GM18868 (cell line): ENCODE measurements at regions not wholly inside any gene's neighbourhood (a gene's known extent, or its start where the extent isn't known, plus 50 kb on each side); places are given as distances from the start of the nearest gene placed in this dataset.

Experiments
- ATAC-seq: cut with Tn5 transposase; IDR thresholded peaks from one replicate; pipeline ENCODE4 v1.9.1; 2021; ENCODE audit warnings: mild to moderate bottlenecking, moderate library complexity; ENCODE audit not compliant: unreplicated experiment

DNA sequence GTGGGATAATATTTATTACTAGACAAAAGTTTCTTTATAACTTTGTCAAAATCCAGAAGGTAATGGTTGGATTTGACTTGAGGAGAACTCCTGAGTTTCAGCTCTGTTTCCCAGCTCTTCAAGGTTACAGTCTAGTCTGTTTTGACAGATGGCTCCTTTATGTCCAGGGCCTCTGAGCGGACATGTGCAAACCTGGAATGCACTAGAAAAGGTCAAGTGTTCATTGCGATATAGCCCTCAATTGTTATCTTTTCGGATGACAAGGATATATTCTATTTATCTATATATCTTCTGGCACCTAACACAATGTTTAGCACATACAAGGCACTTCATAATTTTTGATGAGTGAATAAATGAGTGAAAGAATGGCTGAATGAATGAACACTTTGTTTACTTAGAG lies 513.2 kb upstream of the GOLIM4 start:
- no peak for ATAC-seq

DNA sequence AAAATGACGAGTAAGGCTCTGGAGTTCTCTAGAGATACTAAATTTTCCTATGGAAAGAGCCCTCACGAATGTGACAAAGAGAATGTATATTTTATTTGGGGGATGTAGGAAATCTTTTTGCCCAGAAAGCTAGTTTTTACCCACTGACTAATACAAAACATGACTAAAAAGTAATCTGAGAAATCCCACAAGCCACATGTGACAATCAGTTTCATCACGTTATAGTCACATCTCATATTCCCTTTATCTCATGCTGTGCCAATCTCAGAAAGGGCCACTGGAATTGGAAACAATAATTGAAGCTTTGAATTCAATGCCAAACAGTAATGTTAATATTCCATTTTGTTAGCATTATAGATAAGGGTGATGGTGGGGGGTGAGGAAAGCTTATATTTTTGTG lies 509.0 kb upstream of the GOLIM4 start:
- ATAC-seq, result peak; percentile 67

DNA sequence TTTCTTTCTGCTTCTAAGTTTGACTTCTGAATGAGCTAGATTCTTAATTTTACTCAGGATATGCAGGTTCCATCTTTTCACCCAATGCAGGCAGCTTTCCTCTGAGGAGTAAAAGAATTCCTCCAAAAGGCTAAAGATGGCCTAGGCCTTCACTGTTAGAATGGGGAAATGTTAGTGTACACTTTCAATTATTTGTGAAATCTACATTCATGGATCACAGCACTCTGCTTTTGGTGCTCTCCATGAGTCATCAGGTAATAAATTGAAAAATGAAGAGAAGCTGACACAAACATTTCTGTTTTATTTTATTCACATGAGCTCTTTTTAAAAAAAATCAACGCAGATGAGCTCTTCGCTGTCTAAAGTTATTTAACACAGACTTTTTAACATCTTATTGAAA lies 502.5 kb upstream of the GOLIM4 start:
- ATAC-seq, result no peak

DNA sequence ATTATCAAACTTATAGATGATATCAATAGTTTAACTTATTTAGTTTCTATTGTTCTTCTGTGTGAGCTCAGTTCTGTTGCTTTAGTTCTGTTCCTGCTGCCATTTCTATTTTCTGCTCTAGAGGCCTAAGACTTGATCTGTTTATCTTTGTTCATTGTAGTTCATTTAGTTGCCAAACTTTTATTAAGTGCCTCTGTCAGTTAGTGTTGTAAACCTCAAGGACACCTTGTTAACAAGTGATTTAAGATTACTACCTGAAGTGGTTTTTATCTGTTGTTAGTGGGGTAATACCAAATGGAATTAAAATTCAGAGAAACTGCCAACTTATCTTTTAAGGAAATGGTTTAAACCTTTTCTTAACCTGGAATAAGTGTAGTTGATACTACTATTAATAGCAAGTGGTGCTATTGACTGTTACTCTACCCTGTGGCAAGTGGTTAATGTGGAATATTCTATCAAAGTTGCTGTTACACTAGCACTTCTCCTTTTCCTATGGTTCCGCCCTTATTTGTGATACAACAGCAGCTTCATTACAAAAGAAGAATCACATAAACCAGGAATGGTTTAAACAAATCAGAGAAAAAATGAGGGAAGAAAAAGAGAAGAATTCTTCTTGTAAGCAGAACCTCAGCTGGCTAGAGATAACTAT lies 500.6 kb upstream of the GOLIM4 start:
- ATAC-seq, result no peak

DNA sequence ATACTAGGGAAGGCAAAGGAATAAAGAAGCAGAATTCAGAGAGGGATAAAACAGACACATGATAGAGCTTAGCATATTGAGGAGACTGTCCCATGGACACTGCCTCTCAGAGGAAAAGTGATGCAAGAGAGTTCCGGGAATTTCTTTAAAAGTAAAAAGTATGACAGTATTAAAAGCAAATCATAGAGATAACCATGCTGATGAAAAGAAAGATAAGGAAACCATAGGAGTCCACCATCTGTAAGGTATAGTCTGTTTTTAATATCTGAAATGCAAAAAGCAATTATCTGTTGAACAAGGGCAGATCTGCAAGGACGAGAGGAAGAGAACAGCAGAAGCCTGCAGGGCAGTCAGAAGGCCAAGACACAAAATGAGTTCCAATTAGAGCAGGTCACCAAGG lies 495.9 kb upstream of the GOLIM4 start:
- no peak for ATAC-seq

DNA sequence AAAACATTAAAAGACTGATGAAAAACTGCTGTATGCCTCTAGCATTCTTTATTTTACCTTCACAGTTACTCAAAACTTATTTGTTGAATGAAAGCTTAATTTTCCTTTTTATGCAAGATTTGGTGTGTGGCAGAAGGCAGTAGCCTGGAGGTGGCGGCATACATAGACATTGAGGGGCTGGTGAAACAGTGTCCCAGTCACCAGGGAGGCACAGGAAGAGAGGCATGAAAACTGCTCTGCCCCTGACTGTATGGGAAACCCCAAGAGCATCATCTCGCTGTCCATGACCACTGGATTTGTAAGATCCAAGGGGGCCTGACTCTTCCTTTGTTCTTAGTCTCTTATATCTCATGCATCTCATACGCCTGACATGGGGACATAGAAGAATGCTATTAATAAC lies 493.7 kb upstream of the GOLIM4 start:
- ATAC-seq, result no peak

DNA sequence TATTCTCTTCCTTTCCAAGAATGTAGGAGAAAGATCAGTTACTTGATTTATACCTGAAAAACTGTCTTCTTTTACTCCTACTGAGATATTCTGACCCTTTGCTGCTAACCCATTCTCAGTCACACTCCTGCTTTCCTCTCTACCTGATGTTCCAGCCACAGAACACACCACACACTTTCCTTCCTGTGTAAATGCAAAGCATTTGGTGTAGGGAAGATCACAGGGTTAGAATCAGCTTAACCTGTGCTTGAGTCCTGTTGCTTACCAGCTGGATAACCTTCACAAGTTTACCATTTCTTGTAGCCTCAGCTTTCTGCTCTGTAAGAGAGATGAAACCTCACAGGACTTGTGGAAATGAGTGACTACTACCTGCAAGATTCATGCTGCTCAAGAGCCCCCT lies 489.8 kb upstream of the GOLIM4 start:
- no peak for ATAC-seq

DNA sequence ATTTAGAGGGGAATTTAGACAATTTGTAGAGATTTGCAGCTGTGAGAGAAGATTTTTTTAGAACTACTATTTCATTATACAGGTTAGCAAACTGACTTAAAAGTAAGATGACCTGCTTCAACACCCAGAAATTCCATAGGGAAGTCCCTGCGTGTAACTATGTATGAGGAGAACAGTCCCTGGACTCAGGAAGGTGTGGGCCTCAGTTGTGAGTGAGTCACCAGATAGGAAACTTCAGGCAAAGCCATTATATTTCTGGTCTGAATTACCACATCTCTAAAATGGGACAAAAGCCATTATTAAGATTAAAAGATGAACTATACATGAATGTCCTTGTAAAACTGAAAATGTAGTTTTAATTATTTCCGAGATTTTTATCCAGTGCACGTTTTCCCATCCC lies 488.3 kb upstream of the GOLIM4 start:
- ATAC-seq, result no peak

DNA sequence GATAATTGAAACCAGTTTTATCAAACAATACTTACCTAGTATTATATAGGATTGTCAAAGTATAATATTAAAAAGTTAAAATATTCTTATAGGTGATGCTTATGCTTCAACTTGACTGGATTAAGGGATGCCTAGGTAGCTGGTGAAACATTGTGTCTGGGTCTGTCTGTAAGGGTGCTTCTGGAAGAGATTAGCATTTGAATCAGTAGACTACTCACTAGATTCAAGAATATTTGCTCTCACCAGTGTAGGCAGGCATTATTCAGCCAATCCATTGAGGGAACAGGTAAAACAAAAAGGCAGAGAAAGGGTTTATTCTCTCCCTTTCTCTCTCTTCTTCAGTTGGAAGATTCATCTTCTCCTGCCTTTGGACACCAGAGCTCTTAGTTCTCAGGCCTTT lies 486.8 kb upstream of the GOLIM4 start:
- ATAC-seq, result no peak

DNA sequence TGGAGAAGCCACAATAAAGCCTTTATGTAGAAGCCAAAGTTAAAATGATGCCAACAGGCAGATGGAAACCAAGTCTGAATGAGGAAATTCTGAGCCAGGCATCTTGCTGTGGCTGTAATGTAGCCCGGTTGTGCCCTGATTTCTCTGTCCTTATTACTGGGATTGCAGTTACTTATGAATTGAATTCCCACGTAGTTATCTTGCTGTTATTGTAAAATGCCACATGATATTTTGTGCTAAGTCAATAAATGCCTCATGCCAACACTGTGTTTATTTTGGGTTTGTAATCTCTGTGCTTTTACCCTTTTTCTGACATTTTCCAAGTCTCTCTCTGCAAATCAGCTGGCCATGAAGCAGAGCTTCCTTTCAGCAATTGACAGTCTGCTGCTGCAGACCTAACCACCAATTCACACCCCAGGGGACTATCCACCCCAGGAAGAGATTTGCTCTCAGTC lies 486.1 kb upstream of the GOLIM4 start:
- ATAC-seq, result peak; percentile 77

DNA sequence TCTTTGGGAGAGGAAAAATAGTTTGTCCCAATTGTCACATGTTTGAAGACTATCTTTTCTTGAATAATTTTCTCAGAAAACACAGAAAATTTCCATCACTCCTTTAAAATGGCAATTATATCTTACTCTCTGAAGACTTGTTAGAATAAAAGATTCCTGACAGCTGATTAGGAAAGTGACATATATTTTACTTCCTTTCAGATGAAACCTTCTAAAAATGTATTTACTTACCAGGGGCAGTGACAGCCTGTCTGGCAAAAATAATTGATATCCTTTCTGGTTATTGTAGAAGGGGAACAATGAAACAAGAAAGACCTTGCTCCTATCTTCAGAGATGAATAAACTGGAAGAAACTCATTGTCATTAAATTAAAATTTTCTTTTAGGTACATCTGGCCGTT lies 483.3 kb upstream of the GOLIM4 start:
- ATAC-seq, result no peak

DNA sequence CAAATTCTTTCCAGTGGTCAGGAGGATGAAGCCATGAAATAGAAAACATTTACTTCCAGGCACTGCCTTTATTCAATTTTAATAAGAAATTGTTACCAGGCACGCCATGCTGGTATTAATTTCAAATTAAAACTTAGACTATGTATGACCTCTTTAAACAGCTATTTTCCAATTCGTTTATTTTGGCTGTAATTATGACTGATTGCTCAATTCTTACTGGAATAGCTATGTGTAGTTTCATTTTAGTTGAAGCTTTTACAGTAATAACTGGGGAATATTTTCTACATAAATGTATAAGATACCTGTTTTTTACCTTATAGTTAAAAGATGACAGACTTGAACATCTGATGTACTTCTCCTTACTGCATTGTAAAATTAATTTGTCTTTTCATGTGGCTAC lies 480.0 kb upstream of the GOLIM4 start:
- ATAC-seq, result no peak

DNA sequence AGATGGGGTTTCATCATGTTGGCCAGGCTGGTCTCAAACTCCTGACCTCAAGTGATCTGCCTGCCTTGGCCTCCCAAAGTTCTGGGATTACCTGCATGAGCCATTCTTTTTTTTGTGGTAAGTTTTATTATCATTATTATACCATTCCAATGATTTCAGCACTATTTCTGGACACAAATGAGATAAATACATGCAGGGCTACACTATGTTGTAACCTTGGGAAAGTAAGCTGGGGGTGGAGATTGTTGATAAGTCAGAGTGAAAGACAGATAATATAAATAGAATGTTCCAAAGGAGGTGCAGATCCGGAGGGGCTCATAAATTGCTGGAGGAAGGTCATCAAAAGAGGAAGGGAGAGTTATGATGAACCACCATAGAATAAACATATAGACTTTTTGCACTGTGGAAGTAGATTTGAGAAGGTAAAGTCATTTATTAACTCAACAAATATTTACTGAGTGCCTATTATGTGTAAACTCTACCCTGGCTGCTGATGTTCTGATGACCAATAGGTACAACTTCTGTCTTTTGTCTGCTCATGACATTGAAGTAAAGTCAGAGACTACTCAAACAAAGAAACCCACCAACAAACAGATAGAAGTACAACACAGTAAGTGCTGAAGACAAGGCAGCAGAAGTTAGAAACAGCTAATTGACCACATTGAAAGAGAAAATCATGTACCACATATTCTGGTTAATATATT lies 478.9 kb upstream of the GOLIM4 start:
- peak; percentile 68 for ATAC-seq

DNA sequence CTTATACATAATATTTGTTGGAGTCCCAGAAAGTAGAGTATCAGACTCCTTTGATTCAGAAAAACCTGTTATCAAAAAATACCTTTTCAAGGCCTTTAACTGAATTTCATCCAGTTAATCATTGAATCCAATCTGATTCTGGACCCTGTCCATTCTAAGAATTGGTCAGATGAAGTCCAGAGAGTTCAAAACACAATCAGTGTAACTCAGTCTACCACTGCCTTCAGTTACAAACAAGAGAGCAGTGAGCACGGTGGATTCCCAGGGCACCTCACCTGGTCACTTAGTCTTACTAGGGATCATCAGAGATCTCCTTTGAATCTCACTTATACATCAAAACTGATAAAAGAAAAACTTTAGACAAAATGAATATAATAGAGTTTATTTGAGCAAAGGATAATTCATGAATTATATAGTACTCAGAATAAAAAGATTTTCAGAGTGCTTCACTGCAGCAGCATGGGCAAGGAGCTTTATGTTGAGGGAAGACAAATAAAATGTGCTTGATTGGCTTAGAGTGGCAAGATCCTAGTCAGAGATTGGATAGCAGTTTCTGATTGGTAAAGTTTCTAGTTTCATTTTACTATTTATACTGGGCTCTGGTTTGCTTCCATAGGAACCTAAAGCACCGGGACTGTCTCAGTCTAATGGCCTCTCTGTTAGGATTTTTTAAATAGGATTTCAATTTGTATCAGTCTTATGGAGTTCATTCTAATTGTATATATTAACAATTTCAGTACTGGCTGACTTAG lies 474.9 kb upstream of the GOLIM4 start:
- no peak for ATAC-seq

DNA sequence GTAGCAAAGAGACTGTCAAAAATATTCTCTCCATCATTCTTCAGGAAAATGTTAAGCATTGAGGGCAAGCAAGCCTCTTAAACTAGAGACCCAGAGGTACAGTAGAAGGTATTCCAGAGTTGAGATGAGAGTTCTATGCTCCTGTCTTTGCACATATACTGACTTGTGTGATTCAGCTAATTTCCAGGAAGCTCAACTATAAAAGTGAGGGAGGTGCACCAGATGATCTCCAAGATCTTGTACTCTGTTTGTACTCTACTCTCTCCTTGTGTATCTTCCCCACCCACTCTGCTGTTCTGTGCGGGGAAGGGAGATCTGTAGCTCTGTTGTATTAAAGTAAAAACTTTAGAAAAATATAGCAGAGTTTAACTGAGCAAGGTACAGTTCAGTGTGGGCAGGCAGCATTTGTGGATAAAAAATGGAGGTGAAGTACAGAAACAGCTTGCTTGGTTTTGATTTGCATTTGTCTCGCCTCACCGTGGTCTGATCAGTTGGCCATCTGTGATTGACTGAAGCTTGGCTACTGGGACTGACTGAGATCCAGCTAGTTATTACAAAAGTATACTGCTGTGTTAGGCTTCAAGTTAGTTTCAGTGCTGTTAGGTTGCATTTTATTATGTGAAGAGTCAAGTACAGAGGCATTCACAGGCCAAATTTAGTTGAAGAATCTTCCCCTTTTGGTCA lies 463.1 kb upstream of the GOLIM4 start:
- ATAC-seq, result peak; percentile 40

DNA sequence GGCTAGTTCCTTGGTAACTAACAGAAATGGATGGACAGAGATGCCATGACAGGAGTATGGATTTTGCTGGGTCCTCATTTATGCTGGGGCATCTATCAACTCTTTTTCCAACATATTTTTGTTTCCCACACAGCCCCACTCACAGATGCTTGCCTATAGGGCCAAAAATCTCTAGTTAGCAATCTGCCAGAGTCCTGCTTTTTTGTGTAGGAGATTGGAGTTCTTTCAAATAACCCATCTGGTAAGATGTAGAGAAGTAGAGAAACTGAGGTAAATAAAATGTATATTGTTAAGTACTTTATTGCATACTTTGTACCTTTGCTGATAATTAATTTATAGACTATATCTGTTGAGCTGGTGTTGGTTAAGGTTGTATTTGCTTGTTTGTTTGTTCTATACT lies 456.5 kb upstream of the GOLIM4 start:
- no peak for ATAC-seq

DNA sequence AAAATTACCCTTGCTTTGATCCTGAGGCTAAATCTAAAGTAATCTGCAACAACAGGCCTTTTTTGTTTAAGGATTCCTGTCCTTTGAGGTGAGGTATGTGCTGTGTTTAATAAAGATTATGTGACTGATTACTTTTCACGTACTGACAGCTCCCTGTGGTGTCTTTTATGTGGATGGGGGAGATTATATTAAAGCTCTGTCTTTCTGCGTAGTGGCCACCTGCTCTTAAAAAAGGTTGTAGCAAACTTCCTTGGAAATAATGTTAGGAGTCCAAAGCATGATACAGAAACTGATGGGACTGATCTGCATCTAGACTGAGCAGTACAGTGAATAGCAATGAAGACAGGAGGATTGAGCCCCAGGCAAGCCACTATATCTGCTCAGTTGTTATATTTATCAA lies 453.0 kb upstream of the GOLIM4 start:
- ATAC-seq, result no peak

DNA sequence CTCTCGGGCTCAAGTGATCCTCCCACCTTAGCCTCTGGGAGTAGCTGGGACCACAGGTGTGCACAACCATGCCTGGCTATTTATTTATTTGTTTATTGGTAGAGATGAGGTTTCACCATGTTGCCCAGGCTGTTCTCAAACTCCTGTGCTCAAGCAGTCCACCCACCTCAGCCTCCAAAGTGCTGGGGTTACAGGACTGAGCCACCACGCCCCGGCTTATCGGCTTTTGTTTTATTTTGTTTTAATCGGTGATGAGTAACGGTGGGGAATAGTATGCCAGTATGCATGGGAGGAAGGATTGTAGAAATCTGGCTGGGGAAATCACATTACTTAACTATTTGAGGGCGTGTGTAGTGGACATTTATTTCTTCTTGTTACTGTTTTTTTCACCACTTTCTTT lies 451.0 kb upstream of the GOLIM4 start:
- no peak for ATAC-seq

DNA sequence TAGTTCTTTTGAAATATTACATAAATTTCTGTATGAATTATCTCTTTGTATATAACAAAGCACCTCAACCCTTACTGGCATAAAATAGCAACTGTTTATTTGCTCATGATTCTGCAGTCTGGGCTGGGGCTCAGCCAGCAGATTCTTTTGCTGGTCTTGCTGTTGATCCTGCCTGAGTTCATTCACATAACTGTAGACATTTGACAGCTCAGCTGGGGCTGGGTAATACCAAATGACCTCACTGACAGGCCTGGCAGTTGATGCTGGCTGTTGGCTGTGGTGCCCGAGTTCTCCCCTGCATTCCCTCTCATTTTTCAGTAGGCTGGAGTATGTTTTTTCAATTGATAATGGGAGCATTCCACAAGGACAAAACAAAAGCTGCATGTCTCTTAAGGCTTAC lies 449.9 kb upstream of the GOLIM4 start:
- ATAC-seq, result no peak

DNA sequence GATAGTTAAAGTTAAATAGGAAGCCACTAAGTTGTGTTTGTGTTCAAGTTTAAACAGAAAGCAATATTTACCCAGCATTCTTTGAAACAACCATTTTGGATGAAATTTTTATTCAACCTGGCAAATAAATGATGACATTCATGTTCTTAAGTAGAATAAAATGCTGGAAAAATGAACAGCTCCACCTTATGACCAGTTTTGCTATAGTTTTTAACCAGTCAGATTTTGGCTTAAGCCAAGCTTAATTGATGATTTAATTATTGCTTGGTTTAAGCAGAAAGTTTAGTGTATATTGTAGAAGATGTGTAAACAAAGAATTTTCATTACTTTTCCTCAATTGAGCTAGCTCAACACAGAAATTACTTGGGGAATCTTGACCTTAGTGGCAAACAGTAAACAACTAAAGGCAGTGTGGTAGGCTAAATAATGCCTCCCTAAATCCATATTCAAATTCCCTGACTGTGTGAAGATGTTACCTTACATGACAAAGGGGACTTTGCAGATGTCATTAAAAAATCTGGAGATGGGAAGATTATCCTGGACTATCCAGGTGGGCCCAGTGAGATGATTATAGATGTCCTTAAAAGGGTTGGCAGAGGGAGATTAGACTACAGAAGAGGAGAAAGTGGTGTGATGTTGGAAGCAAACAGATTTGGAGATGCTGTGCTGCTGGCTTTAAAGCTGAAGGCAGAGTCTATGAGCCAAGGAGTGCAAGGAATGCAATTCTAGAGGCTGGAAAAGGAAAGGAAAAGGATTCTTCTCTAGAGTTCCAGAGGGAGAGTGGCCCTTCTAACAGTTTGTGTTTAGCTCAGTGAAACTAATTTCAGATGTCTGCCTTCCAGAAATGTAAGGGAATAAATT lies 448.6 kb upstream of the GOLIM4 start:
- ATAC-seq, result no peak

DNA sequence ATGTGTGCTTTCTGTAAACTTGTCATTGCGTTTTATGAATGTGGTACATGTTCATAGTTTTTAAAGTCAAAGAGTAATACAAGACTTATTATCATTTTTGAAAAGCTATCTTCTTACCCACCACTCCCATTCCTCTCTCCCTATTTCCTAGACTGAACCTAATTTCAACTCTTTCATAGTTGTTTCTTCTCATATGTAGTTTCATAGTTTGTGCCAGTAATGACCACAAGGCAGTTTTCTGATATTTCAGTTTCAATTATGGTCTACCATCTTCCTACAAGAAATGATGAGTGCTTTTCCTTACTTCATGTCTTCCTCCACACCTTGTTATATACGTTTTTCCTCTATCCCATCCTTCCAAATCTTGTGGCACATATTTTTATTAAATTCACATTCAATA lies 445.0 kb upstream of the GOLIM4 start:
- ATAC-seq, result no peak
